ENCODE measurements at regions not wholly inside any gene's neighbourhood (a gene's known extent, or its start where the extent isn't known, plus 50 kb on each side); places are given as distances from the start of the nearest gene placed in this dataset.

DNA sequence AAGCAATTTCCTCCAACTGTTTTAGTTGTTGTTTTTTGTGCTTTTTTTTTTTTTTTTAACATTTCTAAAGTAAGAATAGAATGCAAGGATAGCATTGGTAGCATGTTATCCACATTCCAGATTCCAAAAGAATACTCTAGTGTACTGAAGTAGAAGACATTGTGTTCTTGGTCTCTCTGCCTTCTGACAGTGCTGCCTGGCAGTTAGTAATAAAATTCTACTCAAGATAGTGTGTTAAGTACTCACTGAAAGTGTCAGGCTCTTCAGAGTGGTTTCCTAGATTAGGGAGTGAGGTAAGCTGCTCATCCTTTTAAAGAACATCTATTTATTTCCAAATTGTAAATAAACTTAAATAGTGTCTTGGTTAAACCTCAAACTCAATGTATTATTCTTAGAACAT lies 253.7 kb downstream of the HNMT start:
- no peaks in the 10 kb centered on the region for H3K27me3 ChIP-seq (replicated peaks; ENCODE audit: insufficient read depth)
- intact Hi-C loops (cut with DNase I) = no loop called here

DNA sequence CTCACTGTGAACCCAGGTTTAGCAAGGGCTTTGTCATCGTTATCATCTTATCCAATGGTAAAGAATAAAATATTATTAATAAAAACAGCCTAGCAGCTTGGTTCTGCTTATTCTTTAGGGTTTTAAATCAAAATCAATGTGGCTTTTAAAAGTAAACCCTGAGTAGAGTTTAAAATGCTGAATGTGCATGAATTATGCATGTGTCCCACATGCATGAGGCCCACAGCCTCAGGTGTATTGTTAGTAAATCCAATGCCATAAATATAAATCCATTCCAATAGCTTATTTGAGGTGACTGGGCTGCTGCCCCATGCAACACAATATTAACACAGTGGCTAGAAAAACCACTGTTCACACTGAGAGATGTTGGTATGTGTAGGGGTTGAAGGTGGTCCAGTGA lies 254.1 kb downstream of the HNMT start:
- TF ChIP-seq POLR2A (IDR thresholded peaks at IDR 0.05) (no peak), POLR2AphosphoS5 (IDR thresholded peaks at IDR 0.05) (no peak)
- TF ChIP-seq, protein P1, sequence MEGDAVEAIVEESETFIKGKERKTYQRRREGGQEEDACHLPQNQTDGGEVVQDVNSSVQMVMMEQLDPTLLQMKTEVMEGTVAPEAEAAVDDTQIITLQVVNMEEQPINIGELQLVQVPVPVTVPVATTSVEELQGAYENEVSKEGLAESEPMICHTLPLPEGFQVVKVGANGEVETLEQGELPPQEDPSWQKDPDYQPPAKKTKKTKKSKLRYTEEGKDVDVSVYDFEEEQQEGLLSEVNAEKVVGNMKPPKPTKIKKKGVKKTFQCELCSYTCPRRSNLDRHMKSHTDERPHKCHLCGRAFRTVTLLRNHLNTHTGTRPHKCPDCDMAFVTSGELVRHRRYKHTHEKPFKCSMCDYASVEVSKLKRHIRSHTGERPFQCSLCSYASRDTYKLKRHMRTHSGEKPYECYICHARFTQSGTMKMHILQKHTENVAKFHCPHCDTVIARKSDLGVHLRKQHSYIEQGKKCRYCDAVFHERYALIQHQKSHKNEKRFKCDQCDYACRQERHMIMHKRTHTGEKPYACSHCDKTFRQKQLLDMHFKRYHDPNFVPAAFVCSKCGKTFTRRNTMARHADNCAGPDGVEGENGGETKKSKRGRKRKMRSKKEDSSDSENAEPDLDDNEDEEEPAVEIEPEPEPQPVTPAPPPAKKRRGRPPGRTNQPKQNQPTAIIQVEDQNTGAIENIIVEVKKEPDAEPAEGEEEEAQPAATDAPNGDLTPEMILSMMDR (IDR thresholded peaks at IDR 0.05) = no peak
- WGBS = 91% methylated on average over 1 of the region's 1 CpG
- no peak for DNase-seq (ENCODE audit: low spot score)
- Histone ChIP-seq H3K4me1 (replicated peaks) (no peaks in the 10 kb centered on the region), H3K27ac (no peak overlapping the region), H3K4me3 (no peak overlapping the region), H3K27me3 (replicated peaks; ENCODE audit: insufficient read depth) (no peaks in the 10 kb centered on the region), H3K36me3 (no peaks in the 10 kb centered on the region), H3K9me3 (no peaks in the 10 kb centered on the region)
- intact Hi-C loops (cut with DNase I) = no loop called here

More for the DNA sequence above, 253.7 kb downstream of the HNMT start:
- no peak overlapping the region for H3K27ac ChIP-seq
- H3K36me3 ChIP-seq = no peaks in the 10 kb centered on the region
- no peak overlapping the region for H3K4me3 ChIP-seq
- H3K4me1 ChIP-seq (replicated peaks) = no peaks in the 10 kb centered on the region
- TF ChIP-seq POLR2AphosphoS5 (IDR thresholded peaks at IDR 0.05) = no peak
- TF ChIP-seq, protein P1 (IDR thresholded peaks at IDR 0.05) = no peak
- no peak for TF ChIP-seq POLR2A (IDR thresholded peaks at IDR 0.05)
- DNase-seq (ENCODE audit: low spot score) = no peak
- no peaks in the 10 kb centered on the region for H3K9me3 ChIP-seq

DNA sequence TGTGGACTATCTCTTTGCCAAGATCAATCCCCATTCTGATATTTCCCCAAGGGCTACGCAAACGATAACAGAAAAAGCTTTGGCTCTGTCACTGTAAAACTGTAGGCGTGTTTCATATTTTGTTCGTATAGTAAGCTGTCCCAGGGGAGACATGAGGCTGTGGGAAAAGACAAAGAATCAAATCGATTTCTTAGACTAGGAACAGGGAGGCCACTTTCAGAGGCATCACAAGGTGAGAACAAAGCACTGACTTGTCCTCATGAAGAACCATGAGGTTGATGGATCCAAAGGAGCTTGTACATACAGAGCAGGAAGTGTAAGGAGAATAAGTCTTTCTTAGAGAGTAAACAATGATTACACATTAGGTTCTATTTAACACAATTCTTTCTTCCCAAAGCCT lies 255.7 kb downstream of the HNMT start:
- no peaks in the 10 kb centered on the region for H3K27me3 ChIP-seq (replicated peaks; ENCODE audit: insufficient read depth)
- intact Hi-C loops (cut with DNase I) = no loop called here

DNA sequence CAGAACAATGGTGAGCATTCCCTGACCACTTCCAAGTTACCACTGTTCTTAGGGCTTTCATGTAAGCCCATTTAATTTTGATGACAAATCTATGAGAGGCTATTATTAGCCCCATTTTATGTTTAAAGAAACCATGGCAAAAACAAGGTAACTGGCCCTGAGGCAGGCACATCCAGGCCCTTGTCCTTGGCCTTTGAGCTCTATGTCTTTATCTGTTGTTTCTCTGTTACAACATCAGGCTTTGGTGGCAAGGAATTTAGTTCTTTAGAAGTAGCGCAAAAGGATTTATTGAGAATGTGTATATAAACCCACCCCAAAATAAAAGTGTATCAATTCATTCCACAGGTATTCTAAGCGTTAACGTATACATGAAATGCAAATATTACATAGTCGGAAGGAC lies 257.1 kb downstream of the HNMT start:
- Histone ChIP-seq H3K4me3 (no peak overlapping the region), H3K27ac (no peak overlapping the region), H3K9me3 (no peaks in the 10 kb centered on the region), H3K27me3 (replicated peaks; ENCODE audit: insufficient read depth) (no peaks in the 10 kb centered on the region), H3K36me3 (no peaks in the 10 kb centered on the region), H3K4me1 (replicated peaks) (no peaks in the 10 kb centered on the region)
- intact Hi-C loops (cut with DNase I) = no loop called here
- no peak for TF ChIP-seq POLR2AphosphoS5 (IDR thresholded peaks at IDR 0.05)
- no peak for TF ChIP-seq POLR2A (IDR thresholded peaks at IDR 0.05)
- TF ChIP-seq, protein P1 (IDR thresholded peaks at IDR 0.05) = no peak
- WGBS = 98% methylated on average over 4 of the region's 4 CpGs
- no peak for DNase-seq (ENCODE audit: low spot score)

More for the DNA sequence above, 255.7 kb downstream of the HNMT start:
- TF ChIP-seq POLR2AphosphoS5 (IDR thresholded peaks at IDR 0.05) (no peak), POLR2A (IDR thresholded peaks at IDR 0.05) (no peak)
- TF ChIP-seq, protein P1 (IDR thresholded peaks at IDR 0.05) = no peak
- Histone ChIP-seq H3K4me1 (replicated peaks) (no peaks in the 10 kb centered on the region), H3K27ac (no peak overlapping the region), H3K4me3 (no peak overlapping the region), H3K36me3 (no peaks in the 10 kb centered on the region), H3K9me3 (no peaks in the 10 kb centered on the region)
- 71% methylated on average over 5 of the region's 5 CpGs for WGBS
- no peak for DNase-seq (ENCODE audit: low spot score)

DNA sequence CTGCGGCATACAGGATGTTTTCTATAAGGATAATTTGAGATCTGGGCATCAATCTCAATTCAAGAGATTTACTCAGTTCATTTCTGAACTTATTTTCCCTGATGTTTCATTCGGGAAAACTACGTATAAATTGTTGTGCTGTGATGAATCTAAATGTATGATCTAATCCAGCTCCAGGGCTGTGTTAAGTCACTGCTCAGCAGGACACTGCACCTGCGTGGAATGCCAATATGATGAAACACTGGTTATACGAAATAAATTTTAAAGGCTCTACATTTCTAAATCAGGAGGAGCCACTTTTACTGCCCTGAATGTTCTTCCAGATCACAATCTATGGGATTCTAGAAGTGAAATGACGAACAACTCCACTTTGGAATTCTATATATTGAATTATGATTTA lies 259.0 kb downstream of the HNMT start:
- no peaks in the 10 kb centered on the region for H3K9me3 ChIP-seq
- DNase-seq (ENCODE audit: low spot score) = no peak
- intact Hi-C loops (cut with DNase I) = no loop called here
- H3K4me1 ChIP-seq (replicated peaks) = no peaks in the 10 kb centered on the region
- 57% methylated on average over 6 of the region's 6 CpGs for WGBS
- no peak for TF ChIP-seq POLR2AphosphoS5 (IDR thresholded peaks at IDR 0.05)
- no peak for TF ChIP-seq POLR2A (IDR thresholded peaks at IDR 0.05)
- TF ChIP-seq, protein P1 (IDR thresholded peaks at IDR 0.05) = no peak
- H3K36me3 ChIP-seq = no peaks in the 10 kb centered on the region
- H3K4me3 ChIP-seq = no peak overlapping the region
- no peak overlapping the region for H3K27ac ChIP-seq
- no peaks in the 10 kb centered on the region for H3K27me3 ChIP-seq (replicated peaks; ENCODE audit: insufficient read depth)
